K562 (cell line): ENCODE measurements at regions not wholly inside any gene's neighbourhood (a gene's known extent, or its start where the extent isn't known, plus 50 kb on each side); places are given as distances from the start of the nearest gene placed in this dataset.

Source experiments
- ATAC-seq: fragments of 200-7000 bp; cut with Tn5 transposase; 3 replicates; pipeline ENCODE4 v1.9.1; 2020; ENCODE audit warnings: moderate library complexity
- BruUV-seq: library from RNA; stranded (reverse); fragments of 400-500 nt; replicated peaks from 2 replicates; lab custom pipeline; 2021; lab: Mats Ljungman, UMichigan
- CTCF ChIA-PET: fragments of 300-600 bp; formaldehyde crosslinking; extraction: SDS; loops from one replicate; lab custom pipeline; 2021; ENCODE audit warnings: low intra/inter-chr PET ratio; lab: Yijun Ruan, JAX
- POLR2A ChIA-PET: fragments of 300-600, 350-650 bp; sonication (Branson Sonifier 250); formaldehyde crosslinking; extraction: SDS; loops from one replicate; lab custom pipeline; 2021; ENCODE audit warnings: antibody characterized with exemption, inconsistent platforms; lab: Yijun Ruan, JAX
- DNase-seq, 4 experiments: peaks; one replicate each; pipeline versions ENCODE4 v3.0.0 to v3.0.0-alpha.2; 2011 to 2018; ENCODE audit warnings: low spot score in 3 of 4, mixed read lengths in 3 of 4; ENCODE audit errors: extremely low read depth in 1 of 4
- FAIRE-seq: peaks from 2 replicates; lab custom pipeline; 2011; peaks lifted over from hg19 to GRCh38; lab: Jason Lieb, UNC
- H2AFZ ChIP-seq: 2 replicates; pipeline ENCODE4 v1.6.0; 2011; ENCODE audit warnings: low read depth, low read length, control low read depth, inconsistent platforms
- H3K27ac ChIP-seq: fragments of 200-600 bp; 3 replicates; pipeline ENCODE4 v1.8.0; 2011; ENCODE audit warnings: low read depth, mild to moderate bottlenecking, control low read depth, inconsistent platforms, low read length, moderate library complexity, mixed read lengths; ENCODE audit errors: extremely low read depth
- H3K27me3 ChIP-seq, 2 experiments: fragments of 300-600 bp in 1 of 2; 2 replicates in 1 of 2; 3 replicates in 1 of 2; pipeline versions ENCODE4 v1.6.0 to v1.8.0; 2011; ENCODE audit warnings: inconsistent platforms in 2 of 2, low read length in 2 of 2, mild to moderate bottlenecking in 1 of 2, mixed read lengths in 1 of 2, moderate library complexity in 1 of 2; ENCODE audit not compliant: control insufficient read depth in 2 of 2, insufficient read depth in 2 of 2
- H3K36me3 ChIP-seq: fragments of 300-600 bp; 3 replicates; pipeline ENCODE4 v1.8.0; 2011; ENCODE audit warnings: mild to moderate bottlenecking, low read length, inconsistent platforms; ENCODE audit not compliant: control insufficient read depth, insufficient read depth
- H3K4me1 ChIP-seq, 2 experiments: fragments of 200-600 bp in 1 of 2; replicated peaks in 1 of 2; 2 replicates in 1 of 2; 3 replicates in 1 of 2; pipeline versions ENCODE4 v1.5.1 to v1.8.0; 2011; ENCODE audit warnings: inconsistent platforms in 2 of 2, low read length in 2 of 2, mild to moderate bottlenecking in 1 of 2, mixed read lengths in 1 of 2, moderate library complexity in 1 of 2; ENCODE audit not compliant: control insufficient read depth in 2 of 2, insufficient read depth in 2 of 2
- H3K4me2 ChIP-seq: 2 replicates; pipeline ENCODE4 v1.6.1; 2011; ENCODE audit warnings: low read length, control low read depth, inconsistent platforms, mixed read lengths; ENCODE audit not compliant: insufficient read depth
- H3K4me3 ChIP-seq: fragments of 200-600 bp; sonication (generic), shearing (Covaris generic); 2 replicates; pipeline ENCODE4 v1.5.1; 2016; ENCODE audit warnings: control low read depth, inconsistent platforms
- H3K79me2 ChIP-seq: fragments of 200-600 bp; 3 replicates; pipeline ENCODE4 v1.8.0; 2011; ENCODE audit warnings: low read length, inconsistent platforms; ENCODE audit not compliant: control insufficient read depth, insufficient read depth
- H3K9ac ChIP-seq, 2 experiments: 2 replicates each; pipeline versions ENCODE4 v1.6.0 to v1.6.1; 2011; ENCODE audit warnings: low read depth in 2 of 2, low read length in 2 of 2, control low read depth in 1 of 2, inconsistent platforms in 1 of 2, mild to moderate bottlenecking in 1 of 2, mixed read lengths in 1 of 2; ENCODE audit not compliant: insufficient read depth in 1 of 2
- H3K9me1 ChIP-seq: one replicate; pipeline ENCODE4 v1.6.0; 2011; ENCODE audit warnings: inconsistent platforms, mild to moderate bottlenecking, low read length, moderate library complexity; ENCODE audit not compliant: control insufficient read depth, insufficient read depth
- H3K9me3 ChIP-seq: replicated peaks from 2 replicates; pipeline ENCODE4 v1.5.1; 2011; ENCODE audit warnings: low read depth, low read length, inconsistent platforms; ENCODE audit not compliant: control insufficient read depth, insufficient read depth
- H4K20me1 ChIP-seq: replicated peaks from 2 replicates; pipeline ENCODE4 v1.6.1; 2011; ENCODE audit warnings: low read length, inconsistent platforms, mixed read lengths; ENCODE audit not compliant: control insufficient read depth, insufficient read depth
- ARID3B ChIP-seq: fragments of 250-450 bp; sonication (Bioruptor Pico); IDR thresholded peaks from 2 replicates; pipeline ENCODE4 v1.4.0; 2020; ENCODE audit warnings: borderline replicate concordance
- DDX20 ChIP-seq: fragments of 450-650 bp; IDR thresholded peaks from 2 replicates; pipeline ENCODE4 v1.6.1; 2016; ENCODE audit warnings: missing genetic modification characterization, low read depth, mild to moderate bottlenecking, missing compliant biosample characterization, moderate library complexity
- HNRNPUL1 ChIP-seq: fragments of 200-400 bp; formaldehyde crosslinking; IDR thresholded peaks from 2 replicates; pipeline ENCODE4 v1.6.1; 2017; ENCODE audit warnings: low read length
- JUNB ChIP-seq: fragments of 450-650 bp; formaldehyde crosslinking; conservative IDR thresholded peaks from 2 replicates; pipeline ENCODE4 v1.4.0; 2020; ENCODE audit warnings: mild to moderate bottlenecking
- KHSRP ChIP-seq: fragments of 450-650 bp; IDR thresholded peaks from 2 replicates; pipeline ENCODE4 v1.6.1; 2017
- MEF2A ChIP-seq: IDR thresholded peaks from 2 replicates; pipeline ENCODE4 v1.6.1; 2011; ENCODE audit warnings: low read depth, mild to moderate bottlenecking, low read length, moderate library complexity; ENCODE audit not compliant: control insufficient read depth
- PHF20 ChIP-seq: fragments of 450-650 bp; IDR thresholded peaks from 2 replicates; pipeline ENCODE4 v1.6.1; 2018; ENCODE audit not compliant: partially characterized antibody
- POLR2G ChIP-seq: fragments of 200-400 bp; formaldehyde crosslinking; IDR thresholded peaks from 2 replicates; pipeline ENCODE4 v1.6.1; 2017; ENCODE audit warnings: low read depth, mild to moderate bottlenecking, antibody characterized with exemption, low read length, moderate library complexity
- SAFB2 ChIP-seq: fragments of 200-400 bp; formaldehyde crosslinking; IDR thresholded peaks from 2 replicates; pipeline ENCODE4 v1.6.1; 2018; ENCODE audit warnings: borderline replicate concordance, low read length, low read depth, moderate library complexity; ENCODE audit not compliant: severe bottlenecking
- SMARCE1 ChIP-seq: fragments of 450-650 bp; IDR thresholded peaks from 2 replicates; pipeline ENCODE4 v1.7.1; 2016; ENCODE audit warnings: mild to moderate bottlenecking
- SPI1 ChIP-seq: IDR thresholded peaks from 2 replicates; pipeline ENCODE4 v1.6.1; 2011; ENCODE audit warnings: low read depth, low read length, control low read depth, borderline replicate concordance
- TRIM25 ChIP-seq: fragments of 450-650 bp; IDR thresholded peaks from 2 replicates; pipeline ENCODE4 v1.7.0; 2016; ENCODE audit warnings: borderline replicate concordance
- TRIM28 ChIP-seq: fragments of 450-650 bp; IDR thresholded peaks from 2 replicates; pipeline ENCODE4 v1.6.1; 2017
- U2AF2 ChIP-seq: fragments of 200-400 bp; formaldehyde crosslinking; optimal IDR thresholded peaks from 2 replicates; pipeline ENCODE3; 2017; ENCODE audit warnings: low read depth, mild to moderate bottlenecking, low read length
- ZNF384 ChIP-seq: IDR thresholded peaks from 2 replicates; pipeline ENCODE4 v1.6.1; 2012; ENCODE audit warnings: low read depth, low read length, improper control_type of control experiment
- ZNF586 ChIP-seq: fragments of 450-650 bp; formaldehyde crosslinking; conservative IDR thresholded peaks from 2 replicates; pipeline ENCODE4 v1.4.0; 2020; ENCODE audit warnings: mild to moderate bottlenecking, moderate library complexity
- WGBS: fragments of 100-300 bp; shearing (Covaris generic); methylation state at CpG from one replicate; pipeline ENCODE4 v1.1.6; 2016; ENCODE audit warnings: low coverage, mixed read lengths; ENCODE audit not compliant: insufficient coverage; ENCODE audit errors: missing lambda C conversion rate; 5-methylcytosine and 5-hydroxymethylcytosine counted together
- in situ Hi-C: fragments of 300-500 bp; cut with MboI; formaldehyde crosslinking; loops from 4 replicates; pipeline ENCODE4 v1.15.0; 2018; ENCODE audit warnings: inconsistent platforms, mixed read lengths
- intact Hi-C: fragments of 100-400 bp; cut with micrococcal nuclease; formaldehyde crosslinking; loops from 2 replicates; pipeline ENCODE4 v1.14.2; 2022

DNA sequence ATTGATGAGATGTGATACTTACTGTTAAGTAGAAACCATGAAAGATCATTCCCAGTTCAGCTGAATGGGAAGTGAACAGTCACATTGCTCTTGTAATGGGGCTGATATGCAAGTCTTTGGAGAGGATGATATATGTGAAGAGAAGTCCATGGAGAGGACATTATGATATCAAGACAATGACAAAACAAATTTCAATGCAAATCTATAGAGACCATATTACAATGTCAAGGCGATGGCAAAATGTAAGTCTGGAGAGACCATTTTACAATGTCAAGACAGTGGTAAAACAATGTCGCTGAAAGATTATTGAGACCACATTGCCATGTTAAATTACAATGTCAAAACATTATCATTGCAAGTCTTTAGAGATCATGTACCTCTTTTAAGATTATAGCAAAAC, 277.1 kb upstream of the MEIS2 start (continued):
- no peak for TF ChIP-seq TRIM25
- TF ChIP-seq MEF2A, result no peak
- TF ChIP-seq HNRNPUL1, result no peak
- no peak for TF ChIP-seq KHSRP
- TF ChIP-seq ZNF586 (CRISPR knock-in tag), result no peak

- intact Hi-C loops, result no loop called here
- H3K4me1 ChIP-seq, result no peaks in the 10 kb centered on the region
- H3K36me3 ChIP-seq, result no peaks in the 10 kb centered on the region
- H3K27ac ChIP-seq, result no peak overlapping the region
- H2AFZ ChIP-seq, result no peak overlapping the region
- no peaks in the 10 kb centered on the region for H4K20me1 ChIP-seq
- WGBS, result 0% methylated on average over 3 of the region's 3 CpGs
- no peak overlapping the region for H3K4me2 ChIP-seq
- H3K9me3 ChIP-seq, result no peaks in the 10 kb centered on the region
- ChIA-PET POLR2A (no interaction called here), CTCF (no interaction called here)
- DNase-seq (no peak), FAIRE-seq (no peak), ATAC-seq (no peak)
- no peak for TF ChIP-seq DDX20
- TF ChIP-seq SPI1, result no peak
- no peak for TF ChIP-seq TRIM28
- no peak for TF ChIP-seq U2AF2
- TF ChIP-seq SAFB2, result no peak
- TF ChIP-seq KHSRP, result no peak
- TF ChIP-seq JUNB, result no peak
- no peak for TF ChIP-seq SMARCE1
- no peak for TF ChIP-seq POLR2G
- no peak for TF ChIP-seq ARID3B (CRISPR knock-in tag)
- TF ChIP-seq ZNF384, result no peak
- TF ChIP-seq PHF20, result no peak
- no peak overlapping the region for H3K4me3 ChIP-seq
- no peaks in the 10 kb centered on the region for H3K27me3 ChIP-seq
- BruUV-seq, result no TSS peak
- no peaks in the 10 kb centered on the region for H3K79me2 ChIP-seq
- in situ Hi-C loops, result no loop called here
- H3K9ac ChIP-seq, result no peak overlapping the region
- H3K9me1 ChIP-seq, result no peaks in the 10 kb centered on the region
Observed at GRCh38 chr15:37394402-37395099, 294.2 kb upstream of the MEIS2 start.
